ENCODE measurements at regions not wholly inside any gene's neighbourhood (a gene's known extent, or its start where the extent isn't known, plus 50 kb on each side); places are given as distances from the start of the nearest gene placed in this dataset.

DNA sequence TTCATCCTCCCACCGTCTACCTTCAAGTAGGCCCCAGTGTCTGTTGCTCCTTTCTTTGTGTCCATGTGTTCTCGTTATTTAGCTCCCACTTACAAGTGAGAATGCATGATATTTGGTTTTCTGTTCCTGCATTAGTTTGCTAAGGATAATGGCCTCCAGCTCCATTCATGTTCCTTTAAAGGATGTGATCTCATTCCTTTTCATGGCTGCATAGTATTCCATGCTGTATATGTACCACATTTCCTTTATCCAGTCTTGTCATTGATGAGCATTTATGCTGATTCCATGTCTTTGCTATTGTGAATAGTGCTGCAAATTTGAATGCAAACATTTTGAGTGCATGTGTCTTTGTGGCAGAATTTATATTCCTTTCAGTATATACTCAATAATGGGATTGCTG is 259.6 kb upstream of the PELI2 start:
- TF ChIP-seq, protein P1, sequence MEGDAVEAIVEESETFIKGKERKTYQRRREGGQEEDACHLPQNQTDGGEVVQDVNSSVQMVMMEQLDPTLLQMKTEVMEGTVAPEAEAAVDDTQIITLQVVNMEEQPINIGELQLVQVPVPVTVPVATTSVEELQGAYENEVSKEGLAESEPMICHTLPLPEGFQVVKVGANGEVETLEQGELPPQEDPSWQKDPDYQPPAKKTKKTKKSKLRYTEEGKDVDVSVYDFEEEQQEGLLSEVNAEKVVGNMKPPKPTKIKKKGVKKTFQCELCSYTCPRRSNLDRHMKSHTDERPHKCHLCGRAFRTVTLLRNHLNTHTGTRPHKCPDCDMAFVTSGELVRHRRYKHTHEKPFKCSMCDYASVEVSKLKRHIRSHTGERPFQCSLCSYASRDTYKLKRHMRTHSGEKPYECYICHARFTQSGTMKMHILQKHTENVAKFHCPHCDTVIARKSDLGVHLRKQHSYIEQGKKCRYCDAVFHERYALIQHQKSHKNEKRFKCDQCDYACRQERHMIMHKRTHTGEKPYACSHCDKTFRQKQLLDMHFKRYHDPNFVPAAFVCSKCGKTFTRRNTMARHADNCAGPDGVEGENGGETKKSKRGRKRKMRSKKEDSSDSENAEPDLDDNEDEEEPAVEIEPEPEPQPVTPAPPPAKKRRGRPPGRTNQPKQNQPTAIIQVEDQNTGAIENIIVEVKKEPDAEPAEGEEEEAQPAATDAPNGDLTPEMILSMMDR (conservative IDR thresholded peaks at IDR 0.05 in 1 of 2, IDR thresholded peaks at IDR 0.05 in 1 of 2; ENCODE audit: low read depth in 1 of 2, low read length in 2 of 2): no peak
- TF ChIP-seq EZH2 (IDR thresholded peaks at IDR 0.05; ENCODE audit: low read length, missing control alignments): no peak
